CD8-positive, alpha-beta memory T cell (primary cell): ENCODE measurements at regions not wholly inside any gene's neighbourhood (a gene's known extent, or its start where the extent isn't known, plus 50 kb on each side); places are given as distances from the start of the nearest gene placed in this dataset.
A peak's percentile ranks its signal among the peaks of the same experiment; 100 is the strongest.
"Not testable (repeated sequence)": the region's sequence is repeated elsewhere in the genome, so short reads cannot be mapped to it uniquely, and the experiment has no call there.

Source experiments
- CTCF ChIA-PET: fragments of 350-600 bp; sonication (Branson Sonifier 250); formaldehyde crosslinking; loops from one replicate; lab custom pipeline; 2021; ENCODE audit warnings: antibody characterized with exemption; lab: Charles Lee
- POLR2A ChIA-PET: fragments of 350-600 bp; sonication (Branson Sonifier 250); formaldehyde crosslinking; loops from one replicate; lab custom pipeline; 2021; ENCODE audit warnings: antibody characterized with exemption; lab: Charles Lee
- DNase-seq, 5 donors: peaks; one replicate each; pipeline versions ENCODE4 v3.0.0 to v3.0.0-alpha.2; 2020 to 2022; ENCODE audit warnings: mixed read lengths in 1 of 5
- H3K27ac ChIP-seq: one replicate; pipeline ENCODE4 v1.7.0; 2013; ENCODE audit warnings: low read depth, mild to moderate bottlenecking, low read length, moderate library complexity
- H3K27me3 ChIP-seq: 2 replicates; pipeline ENCODE4 v1.7.0; 2013; ENCODE audit warnings: low read length, mild to moderate bottlenecking; ENCODE audit not compliant: insufficient read depth, poor library complexity, severe bottlenecking
- H3K36me3 ChIP-seq: 2 replicates; pipeline ENCODE4 v1.7.0; 2013; ENCODE audit warnings: mild to moderate bottlenecking, low read length, moderate library complexity; ENCODE audit not compliant: insufficient read depth
- H3K4me1 ChIP-seq: 2 replicates; pipeline ENCODE4 v1.7.0; 2013; ENCODE audit warnings: mild to moderate bottlenecking, low read length, moderate library complexity; ENCODE audit not compliant: insufficient read depth
- H3K4me3 ChIP-seq: 2 replicates; pipeline ENCODE4 v1.7.0; 2013; ENCODE audit warnings: mild to moderate bottlenecking, low read length
- H3K9me3 ChIP-seq: 2 replicates; pipeline ENCODE4 v1.7.0; 2013; ENCODE audit warnings: mild to moderate bottlenecking, low read length
- H3K27ac Mint-ChIP-seq, 8 donors: one replicate each; pipeline ENCODE4 v1.8.0; 2020 to 2021; ENCODE audit warnings: mixed read lengths in 8 of 8, mild to moderate bottlenecking in 6 of 8, inconsistent platforms in 3 of 8, moderate library complexity in 3 of 8
- H3K27me3 Mint-ChIP-seq, 2 donors: one replicate each; pipeline ENCODE4 v1.8.0; 2020 to 2021; ENCODE audit warnings: mixed read lengths in 2 of 2, mild to moderate bottlenecking in 1 of 2, moderate library complexity in 1 of 2
- H3K36me3 Mint-ChIP-seq, 3 donors: one replicate each; pipeline ENCODE4 v1.8.0; 2020 to 2021; ENCODE audit warnings: mixed read lengths in 3 of 3, inconsistent platforms in 1 of 3, mild to moderate bottlenecking in 1 of 3
- H3K4me1 Mint-ChIP-seq, 3 donors: one replicate each; pipeline ENCODE4 v1.8.0; 2020 to 2021; ENCODE audit warnings: mixed read lengths in 3 of 3, inconsistent platforms in 1 of 3, mild to moderate bottlenecking in 1 of 3
- H3K4me3 Mint-ChIP-seq, 7 donors: one replicate each; pipeline ENCODE4 v1.8.0; 2020 to 2021; ENCODE audit warnings: mixed read lengths in 7 of 7, mild to moderate bottlenecking in 6 of 7, moderate library complexity in 4 of 7, inconsistent platforms in 2 of 7
- H3K9me3 Mint-ChIP-seq, 5 donors: one replicate each; pipeline ENCODE4 v1.8.0; 2020 to 2022; ENCODE audit warnings: mixed read lengths in 5 of 5, mild to moderate bottlenecking in 3 of 5, moderate library complexity in 2 of 5, inconsistent platforms in 1 of 5

DNA sequence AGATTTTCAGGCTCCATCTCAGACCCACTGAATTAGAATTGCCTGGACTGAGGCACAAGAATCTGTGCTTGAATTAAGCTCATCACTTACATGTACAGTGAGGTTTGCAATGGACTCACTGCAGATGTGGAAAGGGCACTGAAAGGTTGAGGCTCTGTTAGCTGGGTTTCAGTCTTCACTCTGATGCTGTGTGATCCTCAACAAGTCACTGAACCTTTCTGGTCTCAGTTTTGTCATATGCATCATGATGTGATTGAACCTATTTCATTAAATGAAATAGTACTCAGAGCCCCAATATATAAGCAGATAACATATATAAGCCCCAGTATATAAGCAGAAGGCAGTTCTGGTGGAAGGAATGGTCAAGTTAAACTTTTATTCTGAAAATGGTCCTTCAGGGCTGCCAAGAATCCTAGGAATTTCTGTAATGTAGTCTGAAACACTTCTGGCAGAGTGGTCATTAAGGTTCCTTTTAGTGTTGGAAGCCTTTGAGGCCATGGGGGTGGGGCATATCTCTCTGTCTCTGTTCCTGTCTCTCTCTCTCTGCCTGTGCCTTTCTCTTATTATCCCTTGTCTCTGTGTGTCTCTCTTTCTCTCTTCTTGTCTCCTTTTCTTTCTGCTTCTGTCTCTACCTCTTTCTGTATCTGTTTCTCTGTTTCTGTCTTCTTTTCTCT is 110.4 kb downstream of the ADCYAP1 start:
- Mint-ChIP-seq H3K36me3 (no peaks in the 10 kb centered on the region), H3K4me3 (no peak overlapping the region), H3K27me3 (peaks cover 0 to 7% of the 10 kb centered on the region in 2 donors), H3K4me1 (no peaks in the 10 kb centered on the region), H3K27ac (no peak overlapping the region), H3K9me3 (no peaks in the 10 kb centered on the region)
- no peak overlapping the region for H3K4me3 ChIP-seq
- POLR2A ChIA-PET: no interaction called here
- H3K27me3 ChIP-seq: no peaks in the 10 kb centered on the region
- DNase-seq: no peak
- CTCF ChIA-PET: no interaction called here
- no peak overlapping the region for H3K27ac ChIP-seq
- no peaks in the 10 kb centered on the region for H3K4me1 ChIP-seq
- no peaks in the 10 kb centered on the region for H3K36me3 ChIP-seq
- H3K9me3 ChIP-seq: no peaks in the 10 kb centered on the region

DNA sequence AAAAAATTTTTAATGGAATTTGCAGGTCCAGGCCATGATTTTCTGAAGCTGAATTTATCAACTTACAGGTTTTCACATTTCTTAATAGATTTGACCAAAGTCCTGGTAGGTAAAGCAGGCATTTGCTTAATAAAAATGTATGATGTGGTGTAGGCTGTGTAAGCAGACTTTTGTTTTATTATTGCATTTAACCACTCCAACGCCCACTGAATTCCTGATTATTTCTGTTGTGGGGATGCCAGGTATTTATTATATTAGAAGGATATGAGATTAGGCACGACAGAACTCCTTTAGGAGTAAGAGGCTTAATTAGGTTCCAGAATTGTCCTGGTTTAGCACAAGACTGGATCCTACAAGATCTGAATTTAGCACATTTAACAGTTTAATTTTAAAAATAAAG is 111.1 kb downstream of the ADCYAP1 start:
- Histone ChIP-seq H3K4me3 (no peak overlapping the region), H3K4me1 (no peaks in the 10 kb centered on the region), H3K9me3 (no peaks in the 10 kb centered on the region), H3K27me3 (no peaks in the 10 kb centered on the region), H3K27ac (no peak overlapping the region), H3K36me3 (no peaks in the 10 kb centered on the region)
- ChIA-PET POLR2A (no interaction called here), CTCF (no interaction called here)
- Mint-ChIP-seq H3K4me1 (no peaks in the 10 kb centered on the region), H3K4me3 (no peak overlapping the region), H3K9me3 (no peaks in the 10 kb centered on the region), H3K27ac (no peak overlapping the region), H3K36me3 (no peaks in the 10 kb centered on the region), H3K27me3 (peaks cover 0 to 5% of the 10 kb centered on the region in 2 donors)
- DNase-seq: no peak

DNA sequence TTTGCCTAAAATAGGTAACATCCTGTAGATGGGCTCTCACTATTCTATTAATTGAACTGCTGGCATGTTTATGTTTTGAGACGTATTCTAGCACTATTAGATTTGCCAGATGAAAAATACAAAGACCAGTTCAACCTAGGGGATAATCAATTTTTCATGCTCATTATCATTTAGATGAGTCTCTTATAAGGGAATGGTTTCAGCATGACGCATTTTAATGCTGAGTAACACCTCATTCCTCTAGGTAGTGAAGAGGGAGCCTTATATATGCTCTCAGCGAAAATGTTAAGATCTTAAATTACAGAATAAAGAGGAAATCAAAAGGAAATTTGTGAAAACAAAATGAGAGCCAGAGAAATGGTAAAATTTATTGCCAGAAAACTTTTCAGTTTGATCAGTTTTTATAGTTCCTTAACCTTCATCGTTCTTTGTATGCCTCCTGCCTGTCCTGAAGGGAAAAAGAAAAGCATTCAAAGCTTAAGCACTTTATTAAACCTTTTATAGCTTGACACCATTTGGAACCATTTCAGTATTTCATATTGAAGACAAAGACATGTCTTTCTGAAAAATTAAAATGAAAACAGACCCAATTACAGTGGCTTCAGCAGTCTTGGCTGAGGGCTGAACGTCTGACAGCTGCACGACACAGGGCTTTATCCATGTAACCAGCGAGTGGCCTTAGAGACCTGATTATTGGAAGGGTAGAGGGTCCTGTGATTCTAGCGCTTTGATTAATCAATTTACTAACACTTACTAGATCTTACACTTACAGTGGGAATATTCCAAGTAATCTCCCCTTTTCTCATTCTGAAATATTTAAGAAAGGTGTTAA is 112.8 kb downstream of the ADCYAP1 start:
- Histone ChIP-seq H3K36me3 (no peaks in the 10 kb centered on the region), H3K9me3 (no peaks in the 10 kb centered on the region), H3K4me3 (no peak overlapping the region), H3K27me3 (no peaks in the 10 kb centered on the region), H3K4me1 (no peaks in the 10 kb centered on the region), H3K27ac (no peak overlapping the region)
- POLR2A ChIA-PET: no interaction called here
- Mint-ChIP-seq H3K4me3 (no peak overlapping the region), H3K36me3 (no peaks in the 10 kb centered on the region), H3K27me3 (peaks cover 0 to 5% of the 10 kb centered on the region in 2 donors), H3K9me3 (no peaks in the 10 kb centered on the region), H3K4me1 (no peaks in the 10 kb centered on the region), H3K27ac (no peak overlapping the region)
- no peak for DNase-seq
- CTCF ChIA-PET: no interaction called here

DNA sequence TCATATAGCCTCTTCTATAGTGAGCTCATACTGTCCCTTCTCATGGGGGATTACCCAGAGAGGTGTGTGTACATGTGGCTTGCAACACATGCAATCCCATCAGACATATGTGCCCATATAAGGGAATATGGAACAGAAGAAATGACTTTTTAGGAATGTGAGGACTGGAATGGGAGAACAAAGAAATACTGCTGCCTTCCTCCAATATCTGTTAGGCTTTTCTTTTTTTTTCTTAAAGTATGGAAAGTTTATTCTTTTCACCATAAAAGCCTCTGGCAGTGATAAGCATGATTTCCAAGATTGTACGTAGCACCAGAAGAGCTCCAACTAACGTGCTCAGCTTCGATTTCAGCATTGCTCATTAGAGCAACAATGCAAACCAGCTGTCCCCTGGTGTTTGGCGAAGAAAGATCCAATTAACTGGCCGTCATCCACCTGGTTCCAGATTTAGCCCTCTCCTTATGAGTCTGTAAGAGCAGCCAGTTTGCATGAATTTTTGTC is 113.6 kb downstream of the ADCYAP1 start:
- Histone ChIP-seq H3K4me1 (no peaks in the 10 kb centered on the region), H3K4me3 (no peak overlapping the region), H3K27me3 (no peaks in the 10 kb centered on the region), H3K9me3 (no peaks in the 10 kb centered on the region), H3K27ac (no peak overlapping the region), H3K36me3 (no peaks in the 10 kb centered on the region)
- ChIA-PET POLR2A (no interaction called here), CTCF (no interaction called here)
- Mint-ChIP-seq H3K4me3 (no peak overlapping the region), H3K27me3 (peaks cover 0 to 3% of the 10 kb centered on the region in 2 donors), H3K27ac (peak overlapping the region in 1 of 8 donors; percentile 30), H3K36me3 (no peaks in the 10 kb centered on the region), H3K9me3 (no peaks in the 10 kb centered on the region), H3K4me1 (no peaks in the 10 kb centered on the region)
- no peak for DNase-seq

- Histone ChIP-seq H3K4me1 (no peaks in the 10 kb centered on the region), H3K27me3 (no peaks in the 10 kb centered on the region), H3K9me3 (no peaks in the 10 kb centered on the region), H3K36me3 (no peaks in the 10 kb centered on the region), H3K4me3 (no peak overlapping the region), H3K27ac (no peak overlapping the region)
- CTCF ChIA-PET: no interaction called here
- Mint-ChIP-seq H3K27ac (no peak overlapping the region), H3K4me3 (no peak overlapping the region), H3K27me3 (peaks cover 0 to 3% of the 10 kb centered on the region in 2 donors), H3K36me3 (no peaks in the 10 kb centered on the region), H3K9me3 (no peaks in the 10 kb centered on the region), H3K4me1 (no peaks in the 10 kb centered on the region)
- POLR2A ChIA-PET: no interaction called here
- DNase-seq: no peak
Measured at GRCh38 chr18:1019191-1019590, 114.5 kb downstream of the ADCYAP1 start.

GRCh38 chr18:1020731-1021344 is 116.2 kb downstream of the ADCYAP1 start:
- Mint-ChIP-seq H3K27me3 (peaks cover 0 to 3% of the 10 kb centered on the region in 2 donors), H3K9me3 (no peaks in the 10 kb centered on the region), H3K4me3 (no peak overlapping the region), H3K4me1 (no peaks in the 10 kb centered on the region), H3K36me3 (no peaks in the 10 kb centered on the region), H3K27ac (no peak overlapping the region)
- Histone ChIP-seq H3K27ac (no peak overlapping the region), H3K36me3 (no peaks in the 10 kb centered on the region), H3K9me3 (no peaks in the 10 kb centered on the region), H3K4me1 (no peaks in the 10 kb centered on the region), H3K4me3 (no peak overlapping the region), H3K27me3 (no peaks in the 10 kb centered on the region)
- DNase-seq: no peak
- CTCF ChIA-PET: no interaction called here
- POLR2A ChIA-PET: no interaction called here

- no peak for DNase-seq
- H3K27me3 Mint-ChIP-seq: no peaks in the 10 kb centered on the region
- no peaks in the 10 kb centered on the region for H3K4me1 Mint-ChIP-seq
- peaks cover 0 to 16% (median 3%) of the 10 kb centered on the region in 5 donors for H3K9me3 Mint-ChIP-seq
- Histone ChIP-seq H3K27me3 (no peaks in the 10 kb centered on the region), H3K9me3 (no peaks in the 10 kb centered on the region), H3K27ac (no peak overlapping the region), H3K4me3 (no peak overlapping the region), H3K36me3 (no peaks in the 10 kb centered on the region), H3K4me1 (no peaks in the 10 kb centered on the region)
- ChIA-PET CTCF (no interaction called here), POLR2A (no interaction called here)
- H3K36me3 Mint-ChIP-seq: no peaks in the 10 kb centered on the region
- H3K4me3 Mint-ChIP-seq: no peak overlapping the region
- H3K27ac Mint-ChIP-seq: no peak overlapping the region
Measured at GRCh38 chr18:1026930-1027329, 122.3 kb downstream of the ADCYAP1 start.

DNA sequence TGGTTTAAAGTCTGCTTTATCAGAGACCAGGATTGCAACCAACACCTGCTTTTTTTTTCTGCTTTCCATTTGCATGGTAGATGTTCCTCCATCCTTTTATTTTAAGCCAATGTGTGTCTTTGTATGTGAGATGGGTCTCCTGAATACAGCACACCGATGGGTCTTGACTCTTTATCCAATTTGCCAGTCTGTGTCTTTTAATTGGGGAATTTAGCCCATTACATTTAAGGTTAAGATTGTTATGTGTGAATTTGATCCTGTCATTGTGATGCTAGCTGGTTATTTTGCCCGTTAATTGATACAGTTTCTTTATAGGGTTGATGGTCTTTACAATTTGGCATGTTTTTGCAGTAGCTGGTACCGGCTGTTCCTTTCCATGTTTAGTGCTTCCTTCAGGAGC is 128.4 kb downstream of the ADCYAP1 start:
- H3K4me3 ChIP-seq, H3K4me1 ChIP-seq, DNase-seq, H3K36me3 ChIP-seq, H3K27me3 Mint-ChIP-seq, H3K9me3 ChIP-seq, H3K27ac Mint-ChIP-seq, H3K27me3 ChIP-seq, H3K27ac ChIP-seq, H3K4me1 Mint-ChIP-seq, POLR2A ChIA-PET, H3K36me3 Mint-ChIP-seq, CTCF ChIA-PET, H3K4me3 Mint-ChIP-seq: not testable (repeated sequence)
- H3K9me3 Mint-ChIP-seq: peaks cover 0 to 14% (median 4%) of the 10 kb centered on the region in 5 donors
